ENCODE measurements at regions not wholly inside any gene's neighbourhood (a gene's known extent, or its start where the extent isn't known, plus 50 kb on each side); places are given as distances from the start of the nearest gene placed in this dataset.

- Histone ChIP-seq H3K36me3 (ENCODE audit: insufficient read depth, low read length) (no peaks in the 10 kb centered on the region), H2AFZ (ENCODE audit: low read length) (no peak overlapping the region), H3K79me2 (ENCODE audit: insufficient read depth, low read length) (no peaks in the 10 kb centered on the region), H3K9ac (ENCODE audit: low read depth, low read length, poor library complexity, severe bottlenecking) (no peak overlapping the region), H3K4me2 (ENCODE audit: low read depth, low read length, poor library complexity, severe bottlenecking) (no peak overlapping the region), H3K27me3 (ENCODE audit: insufficient read depth, low read length, poor library complexity, severe bottlenecking) (no peaks in the 10 kb centered on the region), H3K4me1 (ENCODE audit: insufficient read depth, low read length, poor library complexity, severe bottlenecking) (no peaks in the 10 kb centered on the region), H3K9me2 (replicated peaks; ENCODE audit: low read depth, low read length) (no peaks in the 10 kb centered on the region), H3K4me3 (ENCODE audit: low read length, poor library complexity, severe bottlenecking) (no peak overlapping the region), H4K20me1 (ENCODE audit: insufficient read depth, low read length, poor library complexity, severe bottlenecking) (no peaks in the 10 kb centered on the region), H3F3A (ENCODE audit: low read depth) (no peaks in the 10 kb centered on the region), H3K9me3 (ENCODE audit: insufficient read depth, low read depth, low read length) (0 out of 2 replicates have a peak, but pooled peaks cover 2% of the 10 kb centered on the region)
- TF ChIP-seq EZH2phosphoT487 (IDR thresholded peaks at IDR 0.05; ENCODE audit: borderline replicate concordance) (no peak), CTCF (conservative IDR thresholded peaks at IDR 0.05; ENCODE audit: low read length) (no peak)
These were observed 746.7 kb upstream of the TBX3 start for GRCh38 chr12:115430636-115431035.

GRCh38 chr12:115426732-115427131 is 742.8 kb upstream of the TBX3 start:
- Histone ChIP-seq H3K4me3 (ENCODE audit: low read length, poor library complexity, severe bottlenecking) (no peak overlapping the region), H3K4me2 (ENCODE audit: low read depth, low read length, poor library complexity, severe bottlenecking) (no peak overlapping the region), H2AFZ (ENCODE audit: low read length) (no peak overlapping the region), H3F3A (ENCODE audit: low read depth) (no peaks in the 10 kb centered on the region), H3K27me3 (ENCODE audit: insufficient read depth, low read length, poor library complexity, severe bottlenecking) (no peaks in the 10 kb centered on the region), H3K9me2 (replicated peaks; ENCODE audit: low read depth, low read length) (no peaks in the 10 kb centered on the region), H3K9me3 (ENCODE audit: insufficient read depth, low read depth, low read length) (no peaks in the 10 kb centered on the region), H3K36me3 (ENCODE audit: insufficient read depth, low read length) (no peaks in the 10 kb centered on the region), H3K9ac (ENCODE audit: low read depth, low read length, poor library complexity, severe bottlenecking) (no peak overlapping the region), H4K20me1 (ENCODE audit: insufficient read depth, low read length, poor library complexity, severe bottlenecking) (no peaks in the 10 kb centered on the region), H3K4me1 (ENCODE audit: insufficient read depth, low read length, poor library complexity, severe bottlenecking) (no peaks in the 10 kb centered on the region), H3K79me2 (ENCODE audit: insufficient read depth, low read length) (no peaks in the 10 kb centered on the region)
- no peak for TF ChIP-seq EZH2phosphoT487 (IDR thresholded peaks at IDR 0.05; ENCODE audit: borderline replicate concordance)
- no peak for TF ChIP-seq CTCF (conservative IDR thresholded peaks at IDR 0.05; ENCODE audit: low read length)

- H3K36me3 ChIP-seq (ENCODE audit: insufficient read depth, low read length), result no peaks in the 10 kb centered on the region
- H3K79me2 ChIP-seq (ENCODE audit: insufficient read depth, low read length), result no peaks in the 10 kb centered on the region
- H3K9ac ChIP-seq (ENCODE audit: low read depth, low read length, poor library complexity, severe bottlenecking), result no peak overlapping the region
- H3F3A ChIP-seq (ENCODE audit: low read depth), result no peaks in the 10 kb centered on the region
- no peaks in the 10 kb centered on the region for H3K4me1 ChIP-seq (ENCODE audit: insufficient read depth, low read length, poor library complexity, severe bottlenecking)
- H3K27me3 ChIP-seq (ENCODE audit: insufficient read depth, low read length, poor library complexity, severe bottlenecking), result no peaks in the 10 kb centered on the region
- H3K4me2 ChIP-seq (ENCODE audit: low read depth, low read length, poor library complexity, severe bottlenecking), result no peak overlapping the region
- H3K4me3 ChIP-seq (ENCODE audit: low read length, poor library complexity, severe bottlenecking), result no peak overlapping the region
- no peaks in the 10 kb centered on the region; the same call in 1 of the 2 replicates for H3K9me2 ChIP-seq (replicated peaks; ENCODE audit: low read depth, low read length)
- no peaks in the 10 kb centered on the region for H4K20me1 ChIP-seq (ENCODE audit: insufficient read depth, low read length, poor library complexity, severe bottlenecking)
- no peak overlapping the region for H2AFZ ChIP-seq (ENCODE audit: low read length)
- TF ChIP-seq CTCF (conservative IDR thresholded peaks at IDR 0.05; ENCODE audit: low read length) (no peak), EZH2phosphoT487 (IDR thresholded peaks at IDR 0.05; ENCODE audit: borderline replicate concordance) (no peak)
- H3K9me3 ChIP-seq (ENCODE audit: insufficient read depth, low read depth, low read length), result no peaks in the 10 kb centered on the region
These were observed 740.0 kb upstream of the TBX3 start for GRCh38 chr12:115424003-115424402.

All from Loucy (cell line).